ENCODE measurements at regions not wholly inside any gene's neighbourhood (a gene's known extent, or its start where the extent isn't known, plus 50 kb on each side); places are given as distances from the start of the nearest gene placed in this dataset.

DNA sequence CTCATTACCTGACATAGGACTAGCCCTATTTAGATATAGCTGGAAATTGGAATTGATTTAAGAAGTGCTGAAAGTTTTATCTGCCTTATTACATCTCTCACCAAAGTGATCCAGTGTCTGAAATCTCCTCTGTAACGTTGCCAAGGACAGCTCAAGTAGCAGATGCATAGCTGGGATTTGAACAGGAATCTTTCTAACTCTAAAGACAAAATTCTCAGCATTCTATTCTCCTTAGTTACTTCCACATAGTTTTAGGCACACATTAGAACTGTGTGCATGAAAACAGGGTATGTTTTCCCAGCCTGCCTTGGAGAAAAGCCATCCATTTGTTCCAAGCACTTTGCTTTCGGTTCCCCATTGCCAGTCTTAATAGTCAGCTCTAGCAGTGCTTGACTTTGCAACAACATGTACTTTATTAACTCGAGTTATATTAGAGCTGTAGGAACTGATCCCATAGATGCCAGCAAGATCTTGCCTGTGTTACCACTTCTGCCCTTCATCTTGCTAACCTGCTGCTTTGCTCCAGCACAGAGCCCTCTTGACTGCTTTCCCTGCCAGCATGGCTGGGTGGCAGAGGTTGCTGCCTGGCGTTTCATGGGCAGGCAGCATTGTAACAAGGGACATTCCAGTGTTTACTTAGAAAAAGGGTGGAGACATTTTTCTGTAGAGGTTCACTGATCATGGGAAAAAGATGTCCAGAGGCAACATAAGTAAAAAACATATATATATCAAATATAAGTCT is 56.1 kb upstream of the STMND1 start:
- no peaks in the 10 kb centered on the region for H3K9me3 Mint-ChIP-seq
- ATAC-seq (no peak), DNase-seq (ENCODE audit: low spot score) (no peak)
- H3K4me1 Mint-ChIP-seq = peaks cover 9% of the 10 kb centered on the region; the same call in 2 of the 3 replicates
- H3K4me3 ChIP-seq = no peak overlapping the region
- no peak overlapping the region for H3K27ac Mint-ChIP-seq
- no peaks in the 10 kb centered on the region for H3K9me2 ChIP-seq (ENCODE audit: insufficient read depth)
- no peak overlapping the region for H3K4me3 Mint-ChIP-seq
- no peak for TF ChIP-seq EZH2 (IDR thresholded peaks at IDR 0.05; ENCODE audit: low read depth, unreplicated experiment)
- TF ChIP-seq, protein P1, sequence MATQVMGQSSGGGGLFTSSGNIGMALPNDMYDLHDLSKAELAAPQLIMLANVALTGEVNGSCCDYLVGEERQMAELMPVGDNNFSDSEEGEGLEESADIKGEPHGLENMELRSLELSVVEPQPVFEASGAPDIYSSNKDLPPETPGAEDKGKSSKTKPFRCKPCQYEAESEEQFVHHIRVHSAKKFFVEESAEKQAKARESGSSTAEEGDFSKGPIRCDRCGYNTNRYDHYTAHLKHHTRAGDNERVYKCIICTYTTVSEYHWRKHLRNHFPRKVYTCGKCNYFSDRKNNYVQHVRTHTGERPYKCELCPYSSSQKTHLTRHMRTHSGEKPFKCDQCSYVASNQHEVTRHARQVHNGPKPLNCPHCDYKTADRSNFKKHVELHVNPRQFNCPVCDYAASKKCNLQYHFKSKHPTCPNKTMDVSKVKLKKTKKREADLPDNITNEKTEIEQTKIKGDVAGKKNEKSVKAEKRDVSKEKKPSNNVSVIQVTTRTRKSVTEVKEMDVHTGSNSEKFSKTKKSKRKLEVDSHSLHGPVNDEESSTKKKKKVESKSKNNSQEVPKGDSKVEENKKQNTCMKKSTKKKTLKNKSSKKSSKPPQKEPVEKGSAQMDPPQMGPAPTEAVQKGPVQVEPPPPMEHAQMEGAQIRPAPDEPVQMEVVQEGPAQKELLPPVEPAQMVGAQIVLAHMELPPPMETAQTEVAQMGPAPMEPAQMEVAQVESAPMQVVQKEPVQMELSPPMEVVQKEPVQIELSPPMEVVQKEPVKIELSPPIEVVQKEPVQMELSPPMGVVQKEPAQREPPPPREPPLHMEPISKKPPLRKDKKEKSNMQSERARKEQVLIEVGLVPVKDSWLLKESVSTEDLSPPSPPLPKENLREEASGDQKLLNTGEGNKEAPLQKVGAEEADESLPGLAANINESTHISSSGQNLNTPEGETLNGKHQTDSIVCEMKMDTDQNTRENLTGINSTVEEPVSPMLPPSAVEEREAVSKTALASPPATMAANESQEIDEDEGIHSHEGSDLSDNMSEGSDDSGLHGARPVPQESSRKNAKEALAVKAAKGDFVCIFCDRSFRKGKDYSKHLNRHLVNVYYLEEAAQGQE (IDR thresholded peaks at IDR 0.05; ENCODE audit: unreplicated experiment) = no peak
- TF ChIP-seq EZH2phosphoT487 (IDR thresholded peaks at IDR 0.05; ENCODE audit: unreplicated experiment) = no peak
- TF ChIP-seq JUNB (IDR thresholded peaks at IDR 0.05; ENCODE audit: unreplicated experiment) = no peak
- H3K27me3 ChIP-seq (ENCODE audit: insufficient read depth) = no peaks in the 10 kb centered on the region
- H3K4me1 ChIP-seq (ENCODE audit: insufficient read depth) = peaks cover 4% of the 10 kb centered on the region; the same call in 1 of the 2 replicates
- H4K20me1 ChIP-seq (replicated peaks; ENCODE audit: insufficient read depth) = no peaks in the 10 kb centered on the region
- no peaks in the 10 kb centered on the region for H3F3A ChIP-seq (replicated peaks; ENCODE audit: low read depth)
- no peaks in the 10 kb centered on the region for H3K79me2 ChIP-seq (replicated peaks; ENCODE audit: insufficient read depth)
- no peaks in the 10 kb centered on the region for H3K36me3 Mint-ChIP-seq (ENCODE audit: low read depth)
- H3K27me3 Mint-ChIP-seq (ENCODE audit: insufficient read depth, low read depth, poor library complexity) = peaks cover 3% of the 10 kb centered on the region
- peak overlapping the region; percentile 82 for H2AFZ ChIP-seq
- H3K4me2 ChIP-seq = no peak overlapping the region
- no peaks in the 10 kb centered on the region for H3K36me3 ChIP-seq (ENCODE audit: insufficient read depth)
- no peak overlapping the region for H3K27ac ChIP-seq (ENCODE audit: low read depth)

DNA sequence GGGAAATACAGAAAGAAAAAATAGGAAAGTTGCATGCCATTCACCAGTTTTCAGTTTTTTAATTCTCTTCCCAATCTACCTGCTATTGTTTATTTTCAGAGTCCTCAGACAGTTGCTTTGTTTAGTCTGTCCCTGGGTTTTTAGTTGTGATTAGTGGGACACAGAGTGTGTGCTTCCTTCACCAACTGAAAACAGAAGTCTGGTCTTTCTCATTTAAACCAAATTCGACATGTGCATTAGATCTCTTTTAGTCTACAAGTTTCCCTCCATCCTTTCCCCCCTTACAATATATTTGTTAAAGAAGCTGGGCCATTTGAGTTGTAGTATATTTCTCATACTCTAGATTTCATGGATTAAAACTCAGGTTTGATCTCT is 58.7 kb upstream of the STMND1 start:
- peaks cover 4% of the 10 kb centered on the region; the same call in 1 of the 2 replicates for H3K4me1 ChIP-seq (ENCODE audit: insufficient read depth)
- H3K79me2 ChIP-seq (replicated peaks; ENCODE audit: insufficient read depth) = no peaks in the 10 kb centered on the region
- H3K27me3 ChIP-seq (ENCODE audit: insufficient read depth) = no peaks in the 10 kb centered on the region
- no peak overlapping the region for H3K4me2 ChIP-seq
- DNase-seq (ENCODE audit: low spot score) (no peak), ATAC-seq (peak; percentile 52)
- no peak for TF ChIP-seq STAT1 (IDR thresholded peaks at IDR 0.05; ENCODE audit: unreplicated experiment)
- no peak for TF ChIP-seq ZNF114 (CRISPR knock-in tag; IDR thresholded peaks at IDR 0.05)
- no peak for TF ChIP-seq POLR2AphosphoS5 (IDR thresholded peaks at IDR 0.05; ENCODE audit: low read depth)
- TF ChIP-seq EZH2 (IDR thresholded peaks at IDR 0.05; ENCODE audit: low read depth, unreplicated experiment) = no peak
- no peaks in the 10 kb centered on the region for H3K36me3 Mint-ChIP-seq (ENCODE audit: low read depth)
- H3K4me3 ChIP-seq = no peak overlapping the region
- peak overlapping the region; percentile 50; the same call in 1 of the 2 replicates for H2AFZ ChIP-seq
- no peaks in the 10 kb centered on the region for H3K9me2 ChIP-seq (ENCODE audit: insufficient read depth)
- peaks cover 3% of the 10 kb centered on the region for H3K27me3 Mint-ChIP-seq (ENCODE audit: insufficient read depth, low read depth, poor library complexity)
- peaks cover 9% of the 10 kb centered on the region; the same call in 2 of the 3 replicates for H3K4me1 Mint-ChIP-seq
- no peaks in the 10 kb centered on the region for H3K9me3 Mint-ChIP-seq
- no peaks in the 10 kb centered on the region for H4K20me1 ChIP-seq (replicated peaks; ENCODE audit: insufficient read depth)
- H3K36me3 ChIP-seq (ENCODE audit: insufficient read depth) = no peaks in the 10 kb centered on the region
- H3K27ac ChIP-seq (ENCODE audit: low read depth) = no peak overlapping the region
- no peak overlapping the region for H3K4me3 Mint-ChIP-seq
- H3F3A ChIP-seq (replicated peaks; ENCODE audit: low read depth) = no peaks in the 10 kb centered on the region
- H3K27ac Mint-ChIP-seq = peak overlapping the region; percentile 45; the same call in 1 of the 2 replicates

All from GM23338 (cell line).